HEK293 (cell line): ENCODE measurements at regions not wholly inside any gene's neighbourhood (a gene's known extent, or its start where the extent isn't known, plus 50 kb on each side); places are given as distances from the start of the nearest gene placed in this dataset.

Experiments used
- CTCF ChIA-PET: fragments of 350-600 bp; formaldehyde crosslinking; extraction: SDS; loops from one replicate; lab custom pipeline; 2021; ENCODE audit warnings: antibody characterized with exemption; lab: Yijun Ruan, JAX
- POLR2A ChIA-PET: fragments of 300-600 bp; formaldehyde crosslinking; extraction: SDS; loops from one replicate; lab custom pipeline; 2020; ENCODE audit warnings: antibody characterized with exemption, inconsistent platforms; lab: Yijun Ruan, JAX
- H3K27ac ChIP-seq: fragments of 200-500 bp; sonication (Bioruptor generic); 2 replicates; pipeline ENCODE4 v1.5.1; 2014; ENCODE audit warnings: low read depth, low read length, control low read depth, inconsistent platforms; ENCODE audit errors: extremely low read depth
- H3K36me3 ChIP-seq, 2 experiments: fragments of 200-500 bp in 1 of 2; sonication (Bioruptor generic) in 1 of 2; 1 replicate in 1 of 2; 2 replicates in 1 of 2; pipeline ENCODE4 v1.5.1; 2014 to 2017; ENCODE audit warnings: inconsistent platforms in 2 of 2, low read length in 2 of 2; ENCODE audit not compliant: control insufficient read depth in 2 of 2, insufficient read depth in 1 of 2
- H3K4me1 ChIP-seq: fragments of 200-500 bp; sonication (Bioruptor generic); 2 replicates; pipeline ENCODE4 v1.5.1; 2014; ENCODE audit warnings: mild to moderate bottlenecking, low read length, inconsistent platforms; ENCODE audit not compliant: control insufficient read depth, insufficient read depth
- H3K4me3 ChIP-seq: 2 replicates; pipeline ENCODE4 v1.5.1; 2011; ENCODE audit warnings: low read depth, mild to moderate bottlenecking, control low read depth, low read length, moderate library complexity
- H3K9me3 ChIP-seq: fragments of 200-500 bp; sonication (Bioruptor generic); 2 replicates; pipeline ENCODE4 v1.5.1; 2014; ENCODE audit warnings: low read depth, low read length, inconsistent platforms; ENCODE audit not compliant: control insufficient read depth, insufficient read depth
- AEBP2 ChIP-seq: fragments of 450-650 bp; formaldehyde crosslinking; IDR thresholded peaks from 2 replicates; pipeline ENCODE4 v1.5.1; 2016; ENCODE audit warnings: missing biosample characterization, missing genetic modification characterization, borderline replicate concordance
- GFI1B ChIP-seq: fragments of 450-650 bp; formaldehyde crosslinking; IDR thresholded peaks from 2 replicates; pipeline ENCODE4 v1.5.1; 2016; ENCODE audit warnings: missing biosample characterization, missing genetic modification characterization
- MYNN ChIP-seq: fragments of 450-650 bp; formaldehyde crosslinking; IDR thresholded peaks from 2 replicates; pipeline ENCODE4 v1.5.1; 2016; ENCODE audit warnings: missing biosample characterization, missing genetic modification characterization, borderline replicate concordance
- PBX3 ChIP-seq: sonication (generic); formaldehyde crosslinking; IDR thresholded peaks from 2 replicates; pipeline ENCODE4 v1.8.1; 2022; ENCODE audit warnings: mild to moderate bottlenecking, moderate library complexity, missing genetic modification reagents
- ZBTB44 ChIP-seq: fragments of 450-650 bp; IDR thresholded peaks from 2 replicates; pipeline ENCODE4 v1.5.1; 2018; ENCODE audit warnings: missing biosample characterization, mild to moderate bottlenecking, missing genetic modification characterization
- ZBTB48 ChIP-seq: fragments of 450-650 bp; formaldehyde crosslinking; IDR thresholded peaks from 2 replicates; pipeline ENCODE4 v1.5.1; 2016; ENCODE audit warnings: missing biosample characterization, missing genetic modification characterization
- ZFP37 ChIP-seq: fragments of 450-650 bp; formaldehyde crosslinking; IDR thresholded peaks from 2 replicates; pipeline ENCODE4 v1.5.1; 2016; ENCODE audit warnings: missing biosample characterization, missing genetic modification characterization
- ZNF10 ChIP-seq: fragments of 450-650 bp; formaldehyde crosslinking; IDR thresholded peaks from 2 replicates; pipeline ENCODE4 v1.5.1; 2017; ENCODE audit warnings: missing biosample characterization, missing genetic modification characterization
- ZNF155 ChIP-seq: fragments of 450-650 bp; formaldehyde crosslinking; IDR thresholded peaks from 2 replicates; pipeline ENCODE4 v1.5.1; 2016; ENCODE audit warnings: missing biosample characterization, missing genetic modification characterization
- ZNF157 ChIP-seq: fragments of 450-650 bp; formaldehyde crosslinking; IDR thresholded peaks from 2 replicates; pipeline ENCODE4 v1.5.1; 2016; ENCODE audit warnings: missing biosample characterization, missing genetic modification characterization
- ZNF16 ChIP-seq: fragments of 450-650 bp; formaldehyde crosslinking; IDR thresholded peaks from 2 replicates; pipeline ENCODE4 v1.5.1; 2016; ENCODE audit warnings: low read depth, missing biosample characterization, missing genetic modification characterization
- ZNF202 ChIP-seq: fragments of 450-650 bp; formaldehyde crosslinking; IDR thresholded peaks from 2 replicates; pipeline ENCODE4 v1.5.1; 2016; ENCODE audit warnings: missing biosample characterization, missing genetic modification characterization, borderline replicate concordance
- ZNF221 ChIP-seq: fragments of 450-650 bp; formaldehyde crosslinking; IDR thresholded peaks from 2 replicates; pipeline ENCODE4 v1.5.1; 2017; ENCODE audit warnings: missing biosample characterization, missing genetic modification characterization, borderline replicate concordance
- ZNF223 ChIP-seq: fragments of 450-650 bp; formaldehyde crosslinking; IDR thresholded peaks from 2 replicates; pipeline ENCODE4 v1.5.1; 2016; ENCODE audit warnings: missing biosample characterization, missing genetic modification characterization
- ZNF433 ChIP-seq: fragments of 450-650 bp; formaldehyde crosslinking; IDR thresholded peaks from 2 replicates; pipeline ENCODE4 v1.5.1; 2016; ENCODE audit warnings: missing biosample characterization, missing genetic modification characterization, low read depth
- ZNF560 ChIP-seq: fragments of 450-650 bp; formaldehyde crosslinking; IDR thresholded peaks from 2 replicates; pipeline ENCODE4 v1.5.1; 2017; ENCODE audit warnings: missing biosample characterization, missing genetic modification characterization, borderline replicate concordance
- ZNF585B ChIP-seq: fragments of 450-650 bp; formaldehyde crosslinking; IDR thresholded peaks from 2 replicates; pipeline ENCODE4 v1.5.1; 2016; ENCODE audit warnings: missing biosample characterization, missing genetic modification characterization
- ZNF600 ChIP-seq: fragments of 450-650 bp; formaldehyde crosslinking; IDR thresholded peaks from 2 replicates; pipeline ENCODE4 v1.5.1; 2016; ENCODE audit warnings: missing biosample characterization, missing genetic modification characterization
- ZNF660 ChIP-seq: fragments of 450-650 bp; IDR thresholded peaks from 2 replicates; pipeline ENCODE4 v1.5.1; 2018; ENCODE audit warnings: missing biosample characterization, mild to moderate bottlenecking, missing genetic modification characterization
- ZNF670 ChIP-seq: fragments of 450-650 bp; formaldehyde crosslinking; IDR thresholded peaks from 2 replicates; pipeline ENCODE4 v1.5.1; 2016; ENCODE audit warnings: missing biosample characterization, missing genetic modification characterization, low read depth
- ZNF677 ChIP-seq: fragments of 450-650 bp; IDR thresholded peaks from 2 replicates; pipeline ENCODE4 v1.5.0; 2018; ENCODE audit warnings: missing biosample characterization, mild to moderate bottlenecking, missing genetic modification characterization, moderate library complexity
- ZNF776 ChIP-seq: fragments of 450-650 bp; formaldehyde crosslinking; IDR thresholded peaks from 2 replicates; pipeline ENCODE4 v1.5.0; 2017; ENCODE audit warnings: missing biosample characterization, missing genetic modification characterization, borderline replicate concordance
- ZNF837 ChIP-seq: fragments of 450-650 bp; formaldehyde crosslinking; IDR thresholded peaks from 2 replicates; pipeline ENCODE4 v1.5.1; 2016; ENCODE audit warnings: missing biosample characterization, missing genetic modification characterization
- ZSCAN23 ChIP-seq: fragments of 450-650 bp; formaldehyde crosslinking; IDR thresholded peaks from 2 replicates; pipeline ENCODE4 v1.5.1; 2016; ENCODE audit warnings: missing biosample characterization, missing genetic modification characterization

GRCh38 chr20:52799130-52799529 lies 173.0 kb upstream of the TSHZ2 start:
- Histone ChIP-seq H3K4me1 (no peaks in the 10 kb centered on the region), H3K9me3 (no peaks in the 10 kb centered on the region), H3K27ac (no peak overlapping the region), H3K4me3 (no peak overlapping the region), H3K36me3 (no peaks in the 10 kb centered on the region)
- TF ChIP-seq ZNF157 (tag by site-specific recombination) (no peak), PBX3 (CRISPR knock-in tag) (no peak), ZNF221 (tag by site-specific recombination) (no peak), ZFP37 (tag by site-specific recombination) (no peak), ZNF223 (no peak), MYNN (tag by site-specific recombination) (no peak), ZNF670 (tag by site-specific recombination) (no peak), GFI1B (tag by site-specific recombination) (no peak), ZNF677 (tag by site-specific recombination) (no peak), ZNF433 (tag by site-specific recombination) (no peak), ZNF16 (tag by site-specific recombination) (no peak), ZNF10 (no peak), ZNF837 (tag by site-specific recombination) (no peak), ZSCAN23 (tag by site-specific recombination) (no peak), AEBP2 (tag by site-specific recombination) (no peak), ZNF155 (no peak), ZNF660 (tag by site-specific recombination) (no peak)
- CTCF ChIA-PET: no interaction called here
- POLR2A ChIA-PET: no interaction called here

- CTCF ChIA-PET: interaction anchor here (0.7 kb wide), 1 partner anchor 31 kb away, joined by 4 read pairs; no protein-coding TSS in a partner anchor
- H3K4me3 ChIP-seq: no peak overlapping the region
- POLR2A ChIA-PET: no interaction called here
- no peaks in the 10 kb centered on the region for H3K9me3 ChIP-seq
- no peaks in the 10 kb centered on the region for H3K36me3 ChIP-seq
- no peaks in the 10 kb centered on the region for H3K4me1 ChIP-seq
- H3K27ac ChIP-seq: no peak overlapping the region
- TF ChIP-seq ZNF221 (tag by site-specific recombination) (no peak), ZNF560 (tag by site-specific recombination) (no peak), ZNF776 (tag by site-specific recombination) (no peak), ZBTB48 (tag by site-specific recombination) (no peak), ZNF585B (no peak), ZNF600 (tag by site-specific recombination) (no peak), ZBTB44 (tag by site-specific recombination) (no peak), ZNF202 (tag by site-specific recombination) (no peak)
Measured at GRCh38 chr20:52798124-52798523, 174.0 kb upstream of the TSHZ2 start.
